ENCODE measurements at regions not wholly inside any gene's neighbourhood (a gene's known extent, or its start where the extent isn't known, plus 50 kb on each side); places are given as distances from the start of the nearest gene placed in this dataset.
"Not testable (repeated sequence)": the region's sequence is repeated elsewhere in the genome, so short reads cannot be mapped to it uniquely, and the experiment has no call there.

- not testable (repeated sequence) for H3K27ac ChIP-seq (ENCODE audit: low read length); H3K27me3 ChIP-seq (ENCODE audit: control insufficient read depth, insufficient read depth, low read length); H3K9ac ChIP-seq (ENCODE audit: low read length); H3K4me1 ChIP-seq (ENCODE audit: control insufficient read depth, low read depth, low read length); H3K4me3 ChIP-seq (ENCODE audit: low read length); H3K36me3 ChIP-seq (ENCODE audit: control insufficient read depth, low read depth, low read length); H3K9me3 ChIP-seq (ENCODE audit: control insufficient read depth, low read depth, low read length)
Observed at GRCh38 chr6:78758297-78758798, 109.0 kb upstream of the IRAK1BP1 start.

GRCh38 chr6:78768271-78768670, 99.1 kb upstream of the IRAK1BP1 start:
- Histone ChIP-seq H3K4me3 (ENCODE audit: low read length) (no peak overlapping the region), H3K36me3 (ENCODE audit: control insufficient read depth, low read depth, low read length) (no peaks in the 10 kb centered on the region), H3K27ac (ENCODE audit: low read length) (no peak overlapping the region), H3K9me3 (ENCODE audit: control insufficient read depth, low read depth, low read length) (no peaks in the 10 kb centered on the region), H3K27me3 (ENCODE audit: control insufficient read depth, insufficient read depth, low read length) (no peaks in the 10 kb centered on the region), H3K4me1 (ENCODE audit: control insufficient read depth, low read depth, low read length) (no peaks in the 10 kb centered on the region), H3K9ac (ENCODE audit: low read length) (no peak overlapping the region)

- no peak overlapping the region for H3K9ac ChIP-seq (ENCODE audit: low read length)
- H3K27ac ChIP-seq (ENCODE audit: low read length): no peak overlapping the region
- no peaks in the 10 kb centered on the region for H3K9me3 ChIP-seq (ENCODE audit: control insufficient read depth, low read depth, low read length)
- no peak overlapping the region for H3K4me3 ChIP-seq (ENCODE audit: low read length)
- no peaks in the 10 kb centered on the region for H3K4me1 ChIP-seq (ENCODE audit: control insufficient read depth, low read depth, low read length)
- no peaks in the 10 kb centered on the region for H3K27me3 ChIP-seq (ENCODE audit: control insufficient read depth, insufficient read depth, low read length)
- no peaks in the 10 kb centered on the region for H3K36me3 ChIP-seq (ENCODE audit: control insufficient read depth, low read depth, low read length)
Observed at GRCh38 chr6:78770765-78771164, 96.6 kb upstream of the IRAK1BP1 start.

- no peaks in the 10 kb centered on the region for H3K36me3 ChIP-seq (ENCODE audit: control insufficient read depth, low read depth, low read length)
- H3K27ac ChIP-seq (ENCODE audit: low read length): no peak overlapping the region
- no peak overlapping the region for H3K4me3 ChIP-seq (ENCODE audit: low read length)
- no peaks in the 10 kb centered on the region for H3K9me3 ChIP-seq (ENCODE audit: control insufficient read depth, low read depth, low read length)
- no peaks in the 10 kb centered on the region for H3K27me3 ChIP-seq (ENCODE audit: control insufficient read depth, insufficient read depth, low read length)
- H3K4me1 ChIP-seq (ENCODE audit: control insufficient read depth, low read depth, low read length): no peaks in the 10 kb centered on the region
- no peak overlapping the region for H3K9ac ChIP-seq (ENCODE audit: low read length)
Observed at GRCh38 chr6:78771586-78771985, 95.8 kb upstream of the IRAK1BP1 start.

GRCh38 chr6:78781001-78781400, 86.3 kb upstream of the IRAK1BP1 start:
- no peak overlapping the region for H3K9ac ChIP-seq (ENCODE audit: low read length)
- no peaks in the 10 kb centered on the region for H3K36me3 ChIP-seq (ENCODE audit: control insufficient read depth, low read depth, low read length)
- H3K27me3 ChIP-seq (ENCODE audit: control insufficient read depth, insufficient read depth, low read length): no peaks in the 10 kb centered on the region
- no peak overlapping the region for H3K27ac ChIP-seq (ENCODE audit: low read length)
- no peak overlapping the region for H3K4me3 ChIP-seq (ENCODE audit: low read length)
- peaks cover 3% of the 10 kb centered on the region for H3K9me3 ChIP-seq (ENCODE audit: control insufficient read depth, low read depth, low read length)
- H3K4me1 ChIP-seq (ENCODE audit: control insufficient read depth, low read depth, low read length): no peaks in the 10 kb centered on the region

GRCh38 chr6:78783366-78783765, 84.0 kb upstream of the IRAK1BP1 start:
- H3K4me1 ChIP-seq (ENCODE audit: control insufficient read depth, low read depth, low read length); H3K9me3 ChIP-seq (ENCODE audit: control insufficient read depth, low read depth, low read length); H3K27me3 ChIP-seq (ENCODE audit: control insufficient read depth, insufficient read depth, low read length); H3K4me3 ChIP-seq (ENCODE audit: low read length); H3K9ac ChIP-seq (ENCODE audit: low read length); H3K27ac ChIP-seq (ENCODE audit: low read length); H3K36me3 ChIP-seq (ENCODE audit: control insufficient read depth, low read depth, low read length): not testable (repeated sequence)

GRCh38 chr6:78797270-78797669, 70.1 kb upstream of the IRAK1BP1 start:
- no peaks in the 10 kb centered on the region for H3K9me3 ChIP-seq (ENCODE audit: control insufficient read depth, low read depth, low read length)
- no peaks in the 10 kb centered on the region for H3K27me3 ChIP-seq (ENCODE audit: control insufficient read depth, insufficient read depth, low read length)
- no peak overlapping the region for H3K4me3 ChIP-seq (ENCODE audit: low read length)
- H3K4me1 ChIP-seq (ENCODE audit: control insufficient read depth, low read depth, low read length): no peaks in the 10 kb centered on the region
- H3K36me3 ChIP-seq (ENCODE audit: control insufficient read depth, low read depth, low read length): no peaks in the 10 kb centered on the region
- no peak overlapping the region for H3K27ac ChIP-seq (ENCODE audit: low read length)
- H3K9ac ChIP-seq (ENCODE audit: low read length): no peak overlapping the region

- no peak overlapping the region for H3K27ac ChIP-seq (ENCODE audit: low read length)
- H3K4me1 ChIP-seq (ENCODE audit: control insufficient read depth, low read depth, low read length): no peaks in the 10 kb centered on the region
- H3K9ac ChIP-seq (ENCODE audit: low read length): no peak overlapping the region
- no peaks in the 10 kb centered on the region for H3K27me3 ChIP-seq (ENCODE audit: control insufficient read depth, insufficient read depth, low read length)
- H3K36me3 ChIP-seq (ENCODE audit: control insufficient read depth, low read depth, low read length): no peaks in the 10 kb centered on the region
- no peaks in the 10 kb centered on the region for H3K9me3 ChIP-seq (ENCODE audit: control insufficient read depth, low read depth, low read length)
- no peak overlapping the region for H3K4me3 ChIP-seq (ENCODE audit: low read length)
Observed at GRCh38 chr6:78799682-78800081, 67.7 kb upstream of the IRAK1BP1 start.

- not testable (repeated sequence) for H3K27me3 ChIP-seq (ENCODE audit: control insufficient read depth, insufficient read depth, low read length); H3K36me3 ChIP-seq (ENCODE audit: control insufficient read depth, low read depth, low read length); H3K4me3 ChIP-seq (ENCODE audit: low read length); H3K9me3 ChIP-seq (ENCODE audit: control insufficient read depth, low read depth, low read length); H3K9ac ChIP-seq (ENCODE audit: low read length); H3K4me1 ChIP-seq (ENCODE audit: control insufficient read depth, low read depth, low read length); H3K27ac ChIP-seq (ENCODE audit: low read length)
Observed at GRCh38 chr6:78806792-78807191, 60.6 kb upstream of the IRAK1BP1 start.

- not testable (repeated sequence) for H3K27me3 ChIP-seq (ENCODE audit: control insufficient read depth, insufficient read depth, low read length); H3K27ac ChIP-seq (ENCODE audit: low read length); H3K36me3 ChIP-seq (ENCODE audit: control insufficient read depth, low read depth, low read length); H3K4me3 ChIP-seq (ENCODE audit: low read length); H3K4me1 ChIP-seq (ENCODE audit: control insufficient read depth, low read depth, low read length); H3K9me3 ChIP-seq (ENCODE audit: control insufficient read depth, low read depth, low read length); H3K9ac ChIP-seq (ENCODE audit: low read length)
Observed at GRCh38 chr6:78807655-78808355, 59.5 kb upstream of the IRAK1BP1 start.

GRCh38 chr6:78808356-78808891, 58.9 kb upstream of the IRAK1BP1 start:
- H3K27me3 ChIP-seq (ENCODE audit: control insufficient read depth, insufficient read depth, low read length): no peaks in the 10 kb centered on the region
- no peaks in the 10 kb centered on the region for H3K9me3 ChIP-seq (ENCODE audit: control insufficient read depth, low read depth, low read length)
- H3K27ac ChIP-seq (ENCODE audit: low read length): no peak overlapping the region
- H3K9ac ChIP-seq (ENCODE audit: low read length): no peak overlapping the region
- H3K4me1 ChIP-seq (ENCODE audit: control insufficient read depth, low read depth, low read length): no peaks in the 10 kb centered on the region
- no peak overlapping the region for H3K4me3 ChIP-seq (ENCODE audit: low read length)
- no peaks in the 10 kb centered on the region for H3K36me3 ChIP-seq (ENCODE audit: control insufficient read depth, low read depth, low read length)

- Histone ChIP-seq H3K4me1 (ENCODE audit: control insufficient read depth, low read depth, low read length) (no peaks in the 10 kb centered on the region), H3K27ac (ENCODE audit: low read length) (no peak overlapping the region), H3K9me3 (ENCODE audit: control insufficient read depth, low read depth, low read length) (no peaks in the 10 kb centered on the region), H3K9ac (ENCODE audit: low read length) (no peak overlapping the region), H3K36me3 (ENCODE audit: control insufficient read depth, low read depth, low read length) (no peaks in the 10 kb centered on the region), H3K4me3 (ENCODE audit: low read length) (no peak overlapping the region), H3K27me3 (ENCODE audit: control insufficient read depth, insufficient read depth, low read length) (no peaks in the 10 kb centered on the region)
Observed at GRCh38 chr6:78808933-78809332, 58.4 kb upstream of the IRAK1BP1 start.
